Panc1 (cell line): ENCODE measurements at regions not wholly inside any gene's neighbourhood (a gene's known extent, or its start where the extent isn't known, plus 50 kb on each side); places are given as distances from the start of the nearest gene placed in this dataset.

Experiments
- ATAC-seq: fragments of 200-7000 bp; cut with Tn5 transposase; 2 replicates; pipeline ENCODE4 v1.9.1; 2020; ENCODE audit warnings: mild to moderate bottlenecking, moderate library complexity
- BruUV-seq: library from RNA; stranded (reverse); fragments of 400-500 nt; replicated peaks from 2 replicates; lab custom pipeline; 2021; lab: Mats Ljungman, UMichigan
- CTCF ChIA-PET: fragments of 300-600 bp; sonication (Branson Sonifier 250); formaldehyde crosslinking; loops from one replicate; lab custom pipeline; 2022; ENCODE audit warnings: antibody characterized with exemption; lab: Charles Lee
- POLR2A ChIA-PET: fragments of 300-600 bp; sonication (Branson Sonifier 250); formaldehyde crosslinking; loops from one replicate; lab custom pipeline; 2022; ENCODE audit warnings: antibody characterized with exemption; lab: Charles Lee
- DNase-seq: peaks from one replicate; pipeline ENCODE4 v3.0.0-alpha.2; 2010; ENCODE audit warnings: low read depth, low spot score
- H3K27ac ChIP-seq: 2 replicates; pipeline ENCODE4 v1.5.1; 2011; ENCODE audit warnings: mild to moderate bottlenecking, low read length, inconsistent platforms
- H3K27me3 ChIP-seq: fragments of 200-500 bp; sonication (Bioruptor generic); 2 replicates; pipeline ENCODE4 v1.6.0; 2014; ENCODE audit warnings: low read length, inconsistent platforms; ENCODE audit not compliant: control insufficient read depth, insufficient read depth
- H3K36me3 ChIP-seq: fragments of 200-500 bp; sonication (Bioruptor generic); 2 replicates; pipeline ENCODE4 v1.5.1; 2014; ENCODE audit warnings: inconsistent platforms, mild to moderate bottlenecking, low read length, moderate library complexity; ENCODE audit not compliant: control insufficient read depth, insufficient read depth
- H3K4me1 ChIP-seq: 2 replicates; pipeline ENCODE4 v1.5.1; 2011; ENCODE audit warnings: inconsistent platforms, mild to moderate bottlenecking, low read length, moderate library complexity; ENCODE audit not compliant: control insufficient read depth, insufficient read depth
- H3K4me3 ChIP-seq, 2 experiments: 2 replicates each; pipeline ENCODE4 v1.5.1; 2011 to 2012; ENCODE audit warnings: low read depth in 2 of 2, low read length in 2 of 2, mild to moderate bottlenecking in 2 of 2, inconsistent platforms in 1 of 2, moderate library complexity in 1 of 2
- H3K9me3 ChIP-seq: fragments of 200-500 bp; sonication (Bioruptor generic); 2 replicates; pipeline ENCODE4 v1.5.1; 2014; ENCODE audit warnings: low read depth, mild to moderate bottlenecking, inconsistent platforms, low read length, moderate library complexity; ENCODE audit not compliant: control insufficient read depth, insufficient read depth
- POLR2AphosphoS5 ChIP-seq: IDR thresholded peaks from 2 replicates; pipeline ENCODE4 v1.6.1; 2012; ENCODE audit warnings: mild to moderate bottlenecking, low read depth, low read length, moderate library complexity
- SIN3A ChIP-seq: IDR thresholded peaks from 2 replicates; pipeline ENCODE4 v1.6.1; 2012; ENCODE audit warnings: low read depth, mild to moderate bottlenecking, low read length, moderate library complexity, borderline replicate concordance; ENCODE audit not compliant: insufficient read depth
- TCF7L2 ChIP-seq: IDR thresholded peaks from 2 replicates; pipeline ENCODE4 v1.6.1; 2011; ENCODE audit warnings: mild to moderate bottlenecking, low read depth, low read length, inconsistent platforms
- in situ Hi-C: cut with HindIII; loops from 2 replicates; pipeline ENCODE4 v1.10.0; 2016; ENCODE audit warnings: low sequenced_read_pairs, low pct_unique_long_range_greater_than_20kb
- intact Hi-C: fragments of 100-400 bp; cut with micrococcal nuclease; formaldehyde crosslinking; loops from one replicate; pipeline ENCODE4 v1.10.0; 2022; ENCODE audit not compliant: unreplicated experiment
- TF ChIP-seq, protein P1 (sequence below), 2 experiments: IDR thresholded peaks; 2 replicates each; pipeline ENCODE4 v1.6.1; 2011 to 2012; ENCODE audit warnings: low read depth in 2 of 2, control low read depth in 1 of 2, low read length in 1 of 2, mild to moderate bottlenecking in 1 of 2, moderate library complexity in 1 of 2; ENCODE audit not compliant: insufficient read depth in 1 of 2
- TF ChIP-seq, protein P2 (sequence below): fragments of 450-650 bp; IDR thresholded peaks from 2 replicates; pipeline ENCODE4 v1.5.1; 2017; ENCODE audit warnings: mild to moderate bottlenecking

DNA sequence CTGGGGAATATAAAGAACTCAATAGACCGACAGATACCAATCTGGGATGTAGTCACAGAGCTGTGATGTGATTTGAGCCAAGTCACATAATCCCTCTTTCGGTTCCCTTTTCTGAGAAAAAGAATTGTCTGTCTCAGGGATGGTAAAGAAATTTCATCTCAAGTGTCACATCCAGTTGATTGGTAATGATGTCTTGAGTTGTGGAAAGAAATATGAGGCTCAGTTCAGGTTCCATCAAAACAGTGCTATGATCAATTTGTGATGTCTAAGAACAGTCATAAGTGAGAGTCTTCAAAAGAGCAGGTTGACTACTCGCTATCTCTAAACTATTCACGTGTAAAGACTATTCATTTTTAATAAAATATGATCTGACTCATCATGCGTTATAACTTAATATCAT, 223.3 kb downstream of the METTL4 start:
- intact Hi-C loops, result no loop called here

DNA sequence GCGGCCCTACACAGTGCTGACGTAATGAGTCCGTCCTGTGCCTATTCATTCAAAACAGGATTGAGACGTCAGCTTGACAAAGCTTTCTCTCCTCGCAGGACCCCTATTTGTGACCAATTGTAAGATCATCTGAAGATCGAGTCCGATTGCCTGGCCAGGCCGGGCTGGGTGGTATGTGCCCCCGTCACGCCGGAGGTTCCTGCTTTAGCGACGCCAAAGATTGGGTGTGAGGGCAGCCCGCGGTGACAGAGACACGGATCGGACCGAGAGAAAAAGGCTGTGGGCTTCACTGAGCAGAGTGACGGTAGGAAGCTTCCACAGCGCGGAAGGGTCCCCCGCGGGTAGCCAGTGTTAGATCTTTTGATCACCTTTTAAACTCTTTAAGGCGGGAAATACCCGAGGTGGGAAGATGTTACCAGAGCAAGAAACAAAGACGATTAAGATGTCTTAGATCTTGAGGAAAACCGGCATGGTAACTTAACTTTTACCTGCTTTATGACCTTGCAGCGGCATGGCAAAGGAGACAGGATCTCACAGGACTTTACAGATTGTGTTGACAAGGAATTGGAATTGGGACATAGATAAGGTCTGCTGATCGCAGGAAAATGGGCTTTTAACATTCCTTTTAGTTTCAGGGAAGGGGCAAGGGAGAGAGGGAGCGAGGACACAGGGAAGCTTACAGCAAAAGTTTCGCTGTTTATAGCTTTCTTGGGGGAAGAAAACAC, 220.0 kb downstream of the METTL4 start:
- in situ Hi-C loops, result no loop called here
- DNase-seq (no peak), ATAC-seq (no peak)
- ChIA-PET CTCF (no interaction called here), POLR2A (no interaction called here)
- no peak for TF ChIP-seq TCF7L2
- TF ChIP-seq SIN3A, result no peak
- TF ChIP-seq, protein P1, sequence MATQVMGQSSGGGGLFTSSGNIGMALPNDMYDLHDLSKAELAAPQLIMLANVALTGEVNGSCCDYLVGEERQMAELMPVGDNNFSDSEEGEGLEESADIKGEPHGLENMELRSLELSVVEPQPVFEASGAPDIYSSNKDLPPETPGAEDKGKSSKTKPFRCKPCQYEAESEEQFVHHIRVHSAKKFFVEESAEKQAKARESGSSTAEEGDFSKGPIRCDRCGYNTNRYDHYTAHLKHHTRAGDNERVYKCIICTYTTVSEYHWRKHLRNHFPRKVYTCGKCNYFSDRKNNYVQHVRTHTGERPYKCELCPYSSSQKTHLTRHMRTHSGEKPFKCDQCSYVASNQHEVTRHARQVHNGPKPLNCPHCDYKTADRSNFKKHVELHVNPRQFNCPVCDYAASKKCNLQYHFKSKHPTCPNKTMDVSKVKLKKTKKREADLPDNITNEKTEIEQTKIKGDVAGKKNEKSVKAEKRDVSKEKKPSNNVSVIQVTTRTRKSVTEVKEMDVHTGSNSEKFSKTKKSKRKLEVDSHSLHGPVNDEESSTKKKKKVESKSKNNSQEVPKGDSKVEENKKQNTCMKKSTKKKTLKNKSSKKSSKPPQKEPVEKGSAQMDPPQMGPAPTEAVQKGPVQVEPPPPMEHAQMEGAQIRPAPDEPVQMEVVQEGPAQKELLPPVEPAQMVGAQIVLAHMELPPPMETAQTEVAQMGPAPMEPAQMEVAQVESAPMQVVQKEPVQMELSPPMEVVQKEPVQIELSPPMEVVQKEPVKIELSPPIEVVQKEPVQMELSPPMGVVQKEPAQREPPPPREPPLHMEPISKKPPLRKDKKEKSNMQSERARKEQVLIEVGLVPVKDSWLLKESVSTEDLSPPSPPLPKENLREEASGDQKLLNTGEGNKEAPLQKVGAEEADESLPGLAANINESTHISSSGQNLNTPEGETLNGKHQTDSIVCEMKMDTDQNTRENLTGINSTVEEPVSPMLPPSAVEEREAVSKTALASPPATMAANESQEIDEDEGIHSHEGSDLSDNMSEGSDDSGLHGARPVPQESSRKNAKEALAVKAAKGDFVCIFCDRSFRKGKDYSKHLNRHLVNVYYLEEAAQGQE (IDR thresholded peaks at IDR 0.05; ENCODE audit: insufficient read depth in 1 of 2, low read depth in 2 of 2, low read length in 1 of 2), result no peak
- TF ChIP-seq, protein P2, sequence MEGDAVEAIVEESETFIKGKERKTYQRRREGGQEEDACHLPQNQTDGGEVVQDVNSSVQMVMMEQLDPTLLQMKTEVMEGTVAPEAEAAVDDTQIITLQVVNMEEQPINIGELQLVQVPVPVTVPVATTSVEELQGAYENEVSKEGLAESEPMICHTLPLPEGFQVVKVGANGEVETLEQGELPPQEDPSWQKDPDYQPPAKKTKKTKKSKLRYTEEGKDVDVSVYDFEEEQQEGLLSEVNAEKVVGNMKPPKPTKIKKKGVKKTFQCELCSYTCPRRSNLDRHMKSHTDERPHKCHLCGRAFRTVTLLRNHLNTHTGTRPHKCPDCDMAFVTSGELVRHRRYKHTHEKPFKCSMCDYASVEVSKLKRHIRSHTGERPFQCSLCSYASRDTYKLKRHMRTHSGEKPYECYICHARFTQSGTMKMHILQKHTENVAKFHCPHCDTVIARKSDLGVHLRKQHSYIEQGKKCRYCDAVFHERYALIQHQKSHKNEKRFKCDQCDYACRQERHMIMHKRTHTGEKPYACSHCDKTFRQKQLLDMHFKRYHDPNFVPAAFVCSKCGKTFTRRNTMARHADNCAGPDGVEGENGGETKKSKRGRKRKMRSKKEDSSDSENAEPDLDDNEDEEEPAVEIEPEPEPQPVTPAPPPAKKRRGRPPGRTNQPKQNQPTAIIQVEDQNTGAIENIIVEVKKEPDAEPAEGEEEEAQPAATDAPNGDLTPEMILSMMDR, result no peak
- TF ChIP-seq POLR2AphosphoS5, result no peak
- H3K36me3 ChIP-seq, result no peaks in the 10 kb centered on the region
- intact Hi-C loops, result no loop called here
- no peaks in the 10 kb centered on the region for H3K27me3 ChIP-seq
- no peak overlapping the region for H3K27ac ChIP-seq
- H3K4me3 ChIP-seq, result no peak overlapping the region
- no peaks in the 10 kb centered on the region for H3K9me3 ChIP-seq
- no peaks in the 10 kb centered on the region for H3K4me1 ChIP-seq
- no TSS peak for BruUV-seq

More for the DNA sequence above, 223.3 kb downstream of the METTL4 start:
- no peak for DNase-seq
- ChIA-PET POLR2A (no interaction called here), CTCF (no interaction called here)
- ATAC-seq, result no peak
- H3K9me3 ChIP-seq, result no peaks in the 10 kb centered on the region
- no peaks in the 10 kb centered on the region for H3K36me3 ChIP-seq
- no peak overlapping the region for H3K27ac ChIP-seq
- no TSS peak for BruUV-seq
- no peak overlapping the region for H3K4me3 ChIP-seq
- no peak for TF ChIP-seq TCF7L2
- TF ChIP-seq, protein P1 (IDR thresholded peaks at IDR 0.05; ENCODE audit: insufficient read depth in 1 of 2, low read depth in 2 of 2, low read length in 1 of 2), result no peak
- no peak for TF ChIP-seq SIN3A
- TF ChIP-seq, protein P2, result no peak
- TF ChIP-seq POLR2AphosphoS5, result no peak
- in situ Hi-C loops, result no loop called here
- no peaks in the 10 kb centered on the region for H3K4me1 ChIP-seq
- no peaks in the 10 kb centered on the region for H3K27me3 ChIP-seq
